B cell (primary cell): ENCODE measurements at regions not wholly inside any gene's neighbourhood (a gene's known extent, or its start where the extent isn't known, plus 50 kb on each side); places are given as distances from the start of the nearest gene placed in this dataset.

Experiments
- CTCF ChIP-seq: fragments of 200-600 bp; IDR thresholded peaks from one replicate; pipeline ENCODE4 v1.8.0; 2022; ENCODE audit warnings: antibody characterized with exemption, mild to moderate bottlenecking
- EZH2 ChIP-seq: IDR thresholded peaks from 2 replicates; pipeline ENCODE4 v1.6.1; 2012; ENCODE audit warnings: borderline replicate concordance, low read depth, mild to moderate bottlenecking, moderate library complexity, low read length; ENCODE audit not compliant: insufficient read depth, poor library complexity, severe bottlenecking

GRCh38 chr7:155244675-155245074, 53.0 kb upstream of the INSIG1 start:
- TF ChIP-seq CTCF (no peak), EZH2 (no peak)
